Stimulated activated CD4-positive, alpha-beta T cell treated with anti-CD3 and anti-CD28 coated beads, Interleukin-15, amount 100 ng/mL, for 48 hours (primary cell): ENCODE measurements at regions not wholly inside any gene's neighbourhood (a gene's known extent, or its start where the extent isn't known, plus 50 kb on each side); places are given as distances from the start of the nearest gene placed in this dataset.
"Not testable (repeated sequence)": the region's sequence is repeated elsewhere in the genome, so short reads cannot be mapped to it uniquely, and the experiment has no call there.

Source experiments
- DNase-seq, 2 donors: peaks; one replicate each; pipeline ENCODE4 v3.0.0-alpha.2; 2020; ENCODE audit warnings: low read depth in 2 of 2

- DNase-seq = no peak
Observed at GRCh38 chr2:31813016-31813415, 197.8 kb downstream of the MEMO1 start.

- DNase-seq = peak in 1 of 2 donors; percentile 4
Observed at GRCh38 chr2:31812051-31812798, 198.6 kb downstream of the MEMO1 start.

DNA sequence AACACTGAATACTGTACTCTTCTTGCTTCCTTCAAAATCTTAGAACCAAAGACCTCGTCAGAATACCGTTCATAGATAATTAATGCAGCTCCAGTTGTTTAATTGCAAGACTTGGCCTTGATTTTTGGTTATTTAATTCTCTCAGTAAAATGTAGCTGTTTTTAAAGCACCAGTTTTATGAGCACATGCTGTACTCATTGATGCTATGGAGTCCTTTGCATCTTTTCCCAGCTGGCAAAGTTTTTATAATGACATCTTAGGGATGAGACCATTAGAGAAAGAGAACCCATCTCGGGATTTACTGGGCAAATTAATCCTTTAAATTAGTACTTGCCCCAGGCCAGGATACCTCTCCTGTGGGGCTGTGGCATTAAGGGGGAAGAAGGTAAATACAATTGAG lies 199.3 kb downstream of the MEMO1 start:
- no peak for DNase-seq

GRCh38 chr2:31810200-31810917 lies 200.4 kb downstream of the MEMO1 start:
- no peak for DNase-seq

- no peak for DNase-seq
Observed at GRCh38 chr2:31805688-31806087, 205.1 kb downstream of the MEMO1 start.

DNA sequence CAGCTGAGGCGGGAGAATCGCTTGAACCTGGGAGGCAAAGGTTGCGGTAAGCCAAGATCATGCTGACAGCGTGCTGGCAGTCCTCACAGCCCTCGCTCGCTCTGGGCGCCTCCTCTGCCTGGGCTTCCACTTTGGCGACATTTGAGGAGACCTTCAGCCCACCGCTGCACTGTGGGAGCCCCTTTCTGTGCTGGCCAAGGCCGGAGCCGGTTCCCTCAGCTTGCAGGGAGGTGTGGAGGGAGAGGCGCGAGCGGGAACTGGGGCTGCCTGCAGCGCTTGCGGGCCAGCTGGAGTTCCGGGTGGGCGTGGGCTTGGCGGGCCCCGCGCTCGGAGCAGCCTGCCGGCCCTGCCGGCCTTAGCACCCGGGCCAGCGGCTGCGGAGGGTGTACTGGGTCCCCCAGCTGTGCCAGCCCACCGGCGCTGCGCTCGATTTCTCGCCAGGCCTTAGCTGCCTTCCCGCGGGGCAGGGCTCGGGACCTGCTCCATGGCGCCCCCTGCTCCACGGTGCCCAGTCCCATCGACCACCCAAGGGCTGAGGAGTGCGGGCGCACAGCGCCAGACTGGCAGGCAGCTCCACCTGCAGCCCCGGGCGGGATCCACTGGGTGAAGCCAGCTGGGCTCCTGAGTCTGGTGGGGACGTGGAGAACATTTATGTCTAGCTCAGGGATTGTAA lies 207.2 kb downstream of the MEMO1 start:
- DNase-seq = not testable (repeated sequence)

- DNase-seq = no peak
Observed at GRCh38 chr2:31802711-31803110, 208.1 kb downstream of the MEMO1 start.

- DNase-seq = not testable (repeated sequence)
Observed at GRCh38 chr2:31799282-31799681, 211.5 kb downstream of the MEMO1 start.

DNA sequence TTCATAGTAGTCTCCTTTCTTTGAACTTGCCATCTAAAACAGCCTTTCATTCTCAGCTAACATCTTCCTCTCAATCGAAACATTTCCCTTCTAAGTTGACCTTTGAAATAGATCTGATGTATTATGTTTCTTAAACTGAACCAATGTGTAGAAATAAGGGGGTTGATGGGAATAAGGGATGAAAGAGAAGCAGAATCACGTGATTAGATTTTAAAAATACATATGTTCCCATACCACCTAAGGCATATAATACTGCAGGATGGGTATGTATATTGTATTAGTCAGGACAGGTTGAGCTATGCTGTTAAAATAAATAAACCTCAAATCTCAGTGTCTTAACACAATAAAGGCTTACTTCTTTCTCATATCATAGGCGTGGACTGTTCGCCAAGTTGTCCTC lies 207.5 kb upstream of the SRD5A2 start:
- DNase-seq = no peak

DNA sequence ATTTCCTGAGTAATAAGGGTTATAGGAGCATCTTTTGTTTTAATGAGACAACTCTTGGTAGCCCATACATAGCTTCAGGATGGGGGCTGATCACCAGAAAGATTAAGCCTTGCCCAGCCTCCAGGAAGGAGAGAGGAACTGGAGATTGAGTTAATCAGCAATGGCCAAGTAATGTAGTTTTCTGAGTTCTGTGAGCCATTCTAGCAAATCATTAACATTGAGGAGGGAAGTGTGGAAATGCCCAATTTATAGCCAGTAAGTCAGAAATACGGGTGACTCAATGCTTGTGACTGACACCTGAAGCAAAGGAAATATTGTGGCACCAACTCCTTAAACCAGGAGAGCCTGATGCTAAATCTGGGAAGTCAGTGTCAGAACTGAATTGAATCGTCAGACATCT lies 205.1 kb upstream of the SRD5A2 start:
- no peak for DNase-seq

GRCh38 chr2:31784868-31785267 lies 204.1 kb upstream of the SRD5A2 start:
- DNase-seq = no peak

DNA sequence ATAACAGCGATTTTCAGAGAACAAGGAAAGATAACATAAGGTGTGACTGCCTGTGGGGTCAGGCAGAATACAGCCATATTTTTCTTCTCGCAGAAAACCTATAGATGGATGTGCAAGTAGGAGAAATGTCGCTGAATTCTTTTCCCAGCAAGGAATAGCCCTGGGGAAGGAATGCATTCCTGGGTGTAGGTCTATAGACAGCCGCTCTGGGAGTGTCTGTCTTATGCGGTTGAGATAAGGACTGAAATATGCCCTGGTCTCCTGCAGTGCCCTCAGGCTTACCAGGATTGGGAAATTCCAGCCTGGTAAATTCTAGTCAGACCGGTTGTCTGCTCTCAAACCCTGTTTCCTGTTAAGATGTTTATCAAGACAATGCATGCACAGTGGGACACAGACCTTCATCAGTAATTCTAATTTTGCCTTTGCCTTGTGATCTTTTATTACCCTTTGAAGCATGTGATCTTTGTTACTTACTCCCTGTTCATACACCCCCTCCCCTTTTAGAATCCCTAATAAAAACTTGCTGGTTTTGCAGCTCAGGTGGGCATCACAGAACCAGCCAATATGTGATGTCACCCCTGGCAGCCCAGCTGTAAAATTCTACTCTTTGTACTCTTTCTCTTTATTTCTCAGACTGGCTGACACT lies 202.8 kb upstream of the SRD5A2 start:
- not testable (repeated sequence) for DNase-seq

- no peak for DNase-seq
Observed at GRCh38 chr2:31778153-31778552, 197.4 kb upstream of the SRD5A2 start.

DNA sequence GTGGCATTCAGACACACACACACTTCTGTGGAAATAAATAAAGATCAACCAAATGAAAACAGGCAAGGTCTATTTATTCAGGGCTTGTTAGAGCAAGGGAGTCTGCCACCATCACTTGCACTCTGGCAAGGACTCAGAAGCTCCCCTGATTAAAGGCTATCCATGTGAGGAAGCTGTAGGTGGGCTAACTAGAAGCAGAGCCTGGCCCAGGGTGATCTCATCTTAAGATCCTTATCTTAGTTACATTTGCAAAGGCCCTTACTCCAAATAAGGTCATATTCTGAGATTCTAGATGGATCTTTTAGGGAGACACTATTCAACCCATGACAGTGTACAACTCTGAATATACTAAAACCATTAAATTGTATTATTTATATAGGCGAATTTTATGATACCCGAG lies 190.0 kb upstream of the SRD5A2 start:
- DNase-seq = no peak

DNA sequence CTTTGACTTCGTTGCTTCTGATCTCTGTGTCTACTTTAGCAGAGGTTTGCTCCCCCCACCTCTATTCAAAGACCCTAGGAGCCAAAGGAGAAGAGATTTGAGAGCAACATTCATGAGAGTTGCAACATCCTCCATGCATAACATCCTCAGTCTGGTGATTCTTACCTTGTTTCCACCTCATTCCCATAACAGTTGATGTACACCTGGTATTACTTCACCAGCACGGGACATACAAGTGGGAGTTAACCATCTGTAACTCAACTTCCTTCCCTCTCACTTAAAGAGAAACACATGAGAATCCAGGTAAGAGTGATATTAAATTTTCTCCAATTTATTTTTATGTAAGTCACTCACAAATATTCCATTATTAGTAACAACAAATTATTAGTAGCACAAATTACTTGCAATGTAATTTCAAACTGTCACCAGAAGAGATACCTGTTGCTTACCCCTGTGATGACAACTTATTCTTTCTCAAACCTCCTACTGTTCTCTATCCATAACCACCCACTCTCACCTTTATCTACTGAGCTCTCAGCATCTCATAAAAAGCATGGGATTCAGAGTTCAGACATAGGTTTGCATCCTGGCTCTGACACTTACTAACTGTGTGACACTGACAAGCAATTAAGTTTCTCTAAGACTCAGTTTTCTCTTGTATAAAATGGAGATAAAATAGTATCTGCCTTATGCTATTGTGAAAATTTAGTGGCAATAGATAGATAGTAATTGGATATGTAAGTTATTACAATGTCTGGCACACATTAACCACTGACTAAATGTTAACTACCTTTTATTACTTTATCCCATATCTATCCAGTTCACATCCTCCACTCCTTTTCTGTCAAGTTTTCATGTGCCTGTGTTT lies 184.6 kb upstream of the SRD5A2 start:
- no peak for DNase-seq

DNA sequence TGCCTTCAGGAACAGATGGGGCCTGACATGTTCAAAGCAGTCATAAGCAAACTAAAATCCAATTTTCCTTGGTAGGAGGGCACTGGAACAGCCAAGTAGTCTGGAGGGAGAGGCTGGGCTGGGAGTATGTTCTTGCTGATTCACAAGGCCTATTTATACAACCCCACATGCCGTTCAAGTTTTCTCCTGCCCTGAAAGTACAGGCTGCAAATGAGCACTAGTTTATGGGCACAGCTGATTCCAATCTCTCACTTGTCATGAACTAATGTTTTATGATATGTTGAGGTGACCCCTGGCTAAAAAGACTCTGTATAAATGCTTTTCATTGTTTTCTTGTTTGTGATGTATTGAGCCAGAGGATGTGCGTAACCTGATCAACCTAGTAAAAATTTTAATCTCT lies 183.4 kb upstream of the SRD5A2 start:
- no peak for DNase-seq

DNA sequence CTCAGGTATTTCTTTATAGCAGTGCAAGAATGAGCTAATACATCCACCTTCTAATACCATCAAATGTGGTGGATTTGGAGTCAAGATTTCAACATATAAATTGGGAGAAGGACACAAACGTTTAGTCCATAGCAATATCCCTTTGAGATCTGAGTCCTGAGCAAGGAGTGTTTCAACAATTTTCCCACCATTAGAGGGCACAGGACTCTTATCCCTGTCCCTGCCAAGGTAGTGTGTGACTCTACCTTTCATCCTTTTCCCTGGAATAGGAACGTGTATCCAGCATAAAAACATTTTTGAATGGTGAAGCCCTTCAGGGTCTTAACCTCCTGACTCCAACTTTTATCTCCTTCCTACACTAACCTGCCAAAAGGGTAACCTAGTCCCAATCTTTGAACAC lies 181.3 kb upstream of the SRD5A2 start:
- no peak for DNase-seq

GRCh38 chr2:31757351-31757750 lies 176.6 kb upstream of the SRD5A2 start:
- not testable (repeated sequence) for DNase-seq

DNA sequence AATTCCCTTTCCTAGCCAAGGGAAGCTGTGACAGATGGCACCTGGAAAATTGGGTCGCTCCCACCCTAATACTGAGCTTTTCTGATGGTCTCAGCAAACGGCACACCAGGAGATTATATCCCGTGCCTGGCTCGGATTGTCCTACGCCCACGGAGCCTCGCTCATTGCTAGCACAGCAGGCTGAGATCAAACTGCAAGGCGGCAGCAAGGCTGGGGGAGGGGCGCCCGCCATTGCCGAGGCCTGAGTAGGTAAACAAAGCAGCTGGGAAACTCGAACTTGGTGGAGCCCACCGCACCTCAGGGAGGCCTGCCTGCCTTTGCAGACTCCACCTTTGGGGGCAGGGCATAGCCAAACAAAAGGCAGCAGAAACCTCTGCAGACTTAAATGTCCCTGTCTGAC lies 168.0 kb upstream of the SRD5A2 start:
- DNase-seq = not testable (repeated sequence)

DNA sequence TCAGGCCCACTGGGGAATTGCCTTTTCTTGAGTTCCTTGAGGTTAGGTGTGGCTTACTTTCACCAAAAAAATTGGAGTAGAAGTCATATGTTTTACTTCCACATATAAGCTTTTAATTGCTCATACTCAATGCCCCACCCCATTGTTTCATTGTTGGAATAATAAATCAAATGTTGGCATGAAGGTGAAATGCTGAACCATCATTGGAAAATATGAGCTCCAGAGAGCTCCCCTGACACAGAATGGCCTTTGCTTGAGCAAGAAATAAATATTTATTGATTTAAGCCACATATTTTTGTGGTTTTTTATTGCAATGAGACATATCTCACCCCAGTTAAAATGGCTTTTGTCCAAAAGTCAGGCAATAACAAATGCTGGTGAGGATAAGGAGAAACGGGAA lies 167.3 kb upstream of the SRD5A2 start:
- DNase-seq = no peak

DNA sequence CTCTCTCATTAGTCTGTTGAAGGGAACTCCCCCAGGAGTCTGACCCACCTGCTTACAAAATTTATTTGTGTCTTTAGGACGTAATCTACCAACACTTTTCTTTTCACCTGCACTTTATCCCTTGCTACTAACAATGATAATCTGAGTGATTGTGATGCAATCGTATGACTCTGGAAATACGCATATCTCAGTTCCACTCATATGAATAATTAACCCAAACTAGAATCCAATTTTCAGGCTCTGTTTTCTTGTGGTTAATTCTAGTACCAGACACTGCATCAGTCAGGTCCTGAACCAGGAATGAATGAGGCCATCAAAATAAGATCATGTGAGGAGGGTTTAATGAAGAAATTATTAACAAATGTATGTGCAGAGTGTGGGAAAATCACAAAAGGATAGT lies 158.4 kb upstream of the SRD5A2 start:
- DNase-seq = no peak
